Astrocyte of the cerebellum (primary cell): ENCODE measurements at regions not wholly inside any gene's neighbourhood (a gene's known extent, or its start where the extent isn't known, plus 50 kb on each side); places are given as distances from the start of the nearest gene placed in this dataset.

Source experiments
- DNase-seq: peaks from one replicate; pipeline ENCODE4 v3.0.0-alpha.2; 2011; ENCODE audit warnings: low read depth
- H3K4me3 ChIP-seq: 2 replicates; pipeline ENCODE4 v1.5.1; 2011; ENCODE audit warnings: mild to moderate bottlenecking, low read depth, low read length, moderate library complexity
- CTCF ChIP-seq: IDR thresholded peaks from 2 replicates; pipeline ENCODE4 v1.5.1; 2012; ENCODE audit warnings: low read length, low read depth, moderate library complexity, mild to moderate bottlenecking; ENCODE audit errors: missing control alignments
- in situ Hi-C: cut with HindIII; loops from 2 replicates; pipeline ENCODE4 v1.10.0; 2017; ENCODE audit warnings: low sequenced_read_pairs

GRCh38 chr6:6788394-6789032 lies 200.0 kb downstream of the LY86 start:
- no peak overlapping the region for H3K4me3 ChIP-seq
- in situ Hi-C loops, result no loop called here
- TF ChIP-seq CTCF, result peak; percentile 39
- no peak for DNase-seq

DNA sequence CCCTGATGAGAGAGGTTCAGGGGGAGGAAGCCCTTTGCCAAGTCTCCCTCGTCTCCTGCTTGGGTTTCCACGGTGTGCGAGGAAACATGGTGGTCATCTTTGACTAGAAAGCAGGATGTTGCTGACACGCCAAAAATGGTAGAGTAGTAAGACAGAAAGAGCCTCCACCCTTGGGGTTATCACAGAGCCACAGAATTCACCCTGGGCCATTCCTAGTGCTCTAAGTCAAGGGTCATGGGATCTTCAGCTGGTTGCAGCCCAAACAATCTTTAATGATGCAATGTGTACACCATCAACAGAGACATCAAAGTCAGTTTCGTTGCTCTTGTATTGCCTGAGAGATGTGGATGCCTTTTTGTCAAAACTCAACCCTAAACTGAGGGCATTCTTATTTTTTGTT lies 201.9 kb downstream of the LY86 start:
- no peak for DNase-seq
- H3K4me3 ChIP-seq, result no peak overlapping the region
- in situ Hi-C loops, result no loop called here
- TF ChIP-seq CTCF, result no peak

DNA sequence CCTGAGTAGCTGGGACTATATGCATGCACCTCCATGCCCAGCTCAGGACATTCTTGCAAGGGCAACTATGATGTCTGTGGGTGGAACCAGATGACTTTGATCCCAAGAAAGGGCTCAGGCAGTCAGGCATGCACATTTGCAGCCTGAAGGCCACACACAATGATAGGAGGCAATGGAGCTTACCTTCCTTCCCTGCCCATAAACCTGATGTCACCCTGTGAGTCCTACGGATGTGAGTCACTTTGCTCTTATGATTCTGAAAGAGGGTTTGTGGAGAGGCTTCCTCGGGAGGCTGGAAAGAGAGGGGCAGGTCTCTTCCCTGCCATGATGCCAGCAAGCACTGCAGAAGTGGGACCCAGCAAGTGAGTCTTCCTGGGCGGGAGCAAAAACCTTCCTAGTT lies 202.4 kb downstream of the LY86 start:
- H3K4me3 ChIP-seq, result no peak overlapping the region
- no peak for DNase-seq
- in situ Hi-C loops, result no loop called here
- TF ChIP-seq CTCF, result no peak

DNA sequence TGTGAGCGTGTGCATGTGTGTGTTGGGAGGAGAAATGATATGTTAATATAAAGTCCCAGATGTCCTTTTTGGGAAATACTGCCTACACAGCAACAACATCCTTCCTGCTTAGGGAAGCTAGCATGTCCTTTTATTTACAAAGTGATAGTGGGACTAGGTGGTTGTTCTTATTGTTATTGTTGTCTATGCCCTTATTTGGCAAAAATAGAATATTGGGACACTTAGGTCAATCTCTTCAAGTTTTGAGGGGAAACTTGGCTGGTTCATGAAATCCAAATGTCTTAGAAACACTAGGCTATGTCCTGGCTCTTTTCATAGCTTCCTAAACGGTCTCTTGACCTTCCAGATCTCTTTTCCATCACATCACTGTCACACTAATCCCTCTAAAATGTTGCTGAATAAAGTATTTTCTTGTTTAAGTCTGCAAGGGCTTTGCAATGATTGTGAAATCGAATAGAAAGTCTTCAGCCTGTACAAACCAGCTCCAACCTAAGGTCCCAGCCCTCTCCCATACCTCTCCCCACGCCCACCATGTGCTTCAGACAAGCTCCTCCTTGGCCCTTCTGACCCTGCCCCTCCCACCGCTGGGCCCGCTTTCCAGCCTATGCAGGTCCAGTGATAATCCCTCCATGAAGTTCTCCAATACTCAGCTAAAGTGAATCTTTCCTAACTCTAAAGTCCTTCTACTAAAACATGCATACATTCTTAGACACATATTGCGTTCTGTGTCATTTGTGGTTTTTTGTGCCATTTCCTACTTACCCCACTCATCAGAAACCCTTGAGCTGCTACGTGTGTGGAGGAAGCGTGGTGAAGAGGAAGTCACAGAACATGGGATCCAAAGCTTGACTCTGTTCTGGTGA lies 205.1 kb downstream of the LY86 start:
- in situ Hi-C loops, result no loop called here
- no peak overlapping the region for H3K4me3 ChIP-seq
- no peak for DNase-seq
- no peak for TF ChIP-seq CTCF

DNA sequence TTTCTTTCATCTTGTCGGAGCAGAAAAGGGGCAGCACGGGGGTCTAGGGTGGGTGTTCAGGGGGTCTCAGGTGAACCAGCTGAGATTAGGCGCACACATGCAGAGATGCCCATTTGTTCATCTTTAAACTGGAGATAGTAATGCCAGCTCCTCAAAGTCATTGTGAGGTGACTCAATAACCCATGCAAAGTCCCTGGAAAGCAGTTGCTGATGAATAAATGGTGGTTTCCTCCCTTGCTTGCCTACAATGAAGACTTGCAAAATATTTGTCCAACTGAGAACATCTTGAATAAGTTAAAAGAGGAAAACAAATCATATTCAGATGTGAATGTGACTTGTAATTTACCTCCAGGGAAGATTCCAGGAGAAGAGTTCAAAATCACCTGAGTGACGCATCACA lies 206.9 kb downstream of the LY86 start:
- no peak overlapping the region for H3K4me3 ChIP-seq
- TF ChIP-seq CTCF, result no peak
- no peak for DNase-seq
- in situ Hi-C loops, result no loop called here

- in situ Hi-C loops, result no loop called here
- DNase-seq, result no peak
- no peak for TF ChIP-seq CTCF
- H3K4me3 ChIP-seq, result no peak overlapping the region
Measured at GRCh38 chr6:6796818-6797217, 208.3 kb downstream of the LY86 start.
